Heart right ventricle (tissue), 16 donors: ENCODE measurements at regions not wholly inside any gene's neighbourhood (a gene's known extent, or its start where the extent isn't known, plus 50 kb on each side); places are given as distances from the start of the nearest gene placed in this dataset.
"Not testable (repeated sequence)": the region's sequence is repeated elsewhere in the genome, so short reads cannot be mapped to it uniquely, and the experiment has no call there.

Experiments
- ATAC-seq, 8 donors: fragments of 200-7000 bp; cut with Tn5 transposase; one replicate each; pipeline ENCODE4 v1.9.1; 2020; ENCODE audit warnings: mild to moderate bottlenecking in 8 of 8, moderate library complexity in 8 of 8, moderate number of reproducible peaks in 1 of 8
- DNase-seq, 2 donors: peaks; one replicate each; pipeline ENCODE4 v3.0.0-alpha.2; 2020
- H3K27ac ChIP-seq, 10 donors: fragments of 200-600 bp; sonication (generic) in 2 of 10; one replicate each; pipeline versions ENCODE4 v1.5.0 to v1.8.0; 2020 to 2022; ENCODE audit warnings: mild to moderate bottlenecking in 3 of 10
- H3K27me3 ChIP-seq, 7 donors: fragments of 200-600 bp; one replicate each; pipeline ENCODE4 v1.8.0; 2021 to 2022; ENCODE audit warnings: mild to moderate bottlenecking in 2 of 7
- H3K36me3 ChIP-seq, 9 donors: fragments of 200-600 bp; sonication (generic) in 1 of 9; one replicate each; pipeline versions ENCODE4 v1.5.0 to v1.8.0; 2020 to 2022; ENCODE audit warnings: mild to moderate bottlenecking in 2 of 9
- H3K4me1 ChIP-seq, 9 donors: fragments of 200-600 bp; sonication (generic) in 1 of 9; one replicate each; pipeline versions ENCODE4 v1.5.0 to v1.8.0; 2020 to 2022; ENCODE audit warnings: mild to moderate bottlenecking in 4 of 9
- H3K4me3 ChIP-seq, 10 donors: fragments of 200-600 bp; sonication (generic) in 2 of 10; one replicate each; pipeline versions ENCODE4 v1.5.0 to v1.8.0; 2020 to 2022; ENCODE audit warnings: mild to moderate bottlenecking in 7 of 10, moderate library complexity in 2 of 10
- H3K9me3 ChIP-seq, 11 donors: fragments of 200-600 bp in 10 of 11; sonication (generic) in 2 of 11; one replicate each; pipeline versions ENCODE4 v1.5.0 to v1.8.0; 2013 to 2022; ENCODE audit warnings: mild to moderate bottlenecking in 2 of 11, control low read depth in 1 of 11, moderate library complexity in 1 of 11
- CTCF ChIP-seq, 9 donors: fragments of 200-600 bp; sonication (generic) in 2 of 9; IDR thresholded peaks; one replicate each; pipeline versions ENCODE4 v1.5.0 to v1.8.0; 2021 to 2022; ENCODE audit warnings: antibody characterized with exemption in 9 of 9, mild to moderate bottlenecking in 5 of 9, moderate library complexity in 1 of 9
- WGBS, 2 donors: extraction: QIAGEN DNeasy Blood & Tissue Kit; methylation state at CpG; one replicate each; pipeline ENCODE4 v1.1.7; 2013; ENCODE audit warnings: inconsistent platforms in 1 of 2; 5-methylcytosine and 5-hydroxymethylcytosine counted together
- intact Hi-C, 10 donors: fragments of 100-400 bp; cut with DNase I; formaldehyde crosslinking; loops; one replicate each; pipeline versions ENCODE4 v1.11.1 to v1.14.2; 2022
- donor health status: Arrhythmogenic right ventricular cardiomyopathy.
- donor health status: ischemic (EF 13 %, LVEDD 7.1; RV severe dilation, severe dysfunction).
- donor health status: healthy with polysubstance abuse.
- donor health status: DM: no; HTN: yes; CAD: no.
- donor health status: DM: no; HTN: no; CAD: no.
- donor health status: ischemic (EF 25% LVEDD 6.9; RV normal size, moderate dysfunction).
- donor health status: ischemic (EF 25% LVEDD 5.7; RV mildly dilated, moderate dysfunction).
- donor health status: healthy.
- donor health status: DM: yes; HTN: yes; CAD: no.
- donor health status: Ischemic cardiomyopathy.
- donor health status: ischemic (EF 35%, LVEDD 5.7; RV mildly dilated, moderate dysfunction).
- donor health status: nonischemic (EF 11% LVEDD 7.7; RV severe dilation, severe dysfunction).
- donor health status: DM: yes; HTN: yes; CAD: no.
- donor health status: PGD.
- donor health status: ischemic (EF 29% LVEDD 5.4; RV normal size, mild dysfunction).
- donor health status: nonischemic (EF 23%, LVEDD 6.1; RV moderate dilation, normal function).

- intact Hi-C loops, result no loop called here
- no peaks in the 10 kb centered on the region for H3K27me3 ChIP-seq
- H3K9me3 ChIP-seq, result peaks cover 0 to 8% (median 0%) of the 10 kb centered on the region in 11 donors
- no peak overlapping the region for H3K4me3 ChIP-seq
- H3K4me1 ChIP-seq, result peaks cover 0 to 3% (median 0%) of the 10 kb centered on the region in 9 donors
- no peak overlapping the region for H3K27ac ChIP-seq
- no peak for ATAC-seq
- TF ChIP-seq CTCF (IDR thresholded peaks at IDR 0.05), result no peak
- DNase-seq, result no peak
- H3K36me3 ChIP-seq, result no peaks in the 10 kb centered on the region
- 91 to 92% methylated on average over 18 of the region's 18 CpGs for WGBS, 2 donors
Measured at GRCh38 chr17:27158382-27158781, 135.5 kb upstream of the WSB1 start.

DNA sequence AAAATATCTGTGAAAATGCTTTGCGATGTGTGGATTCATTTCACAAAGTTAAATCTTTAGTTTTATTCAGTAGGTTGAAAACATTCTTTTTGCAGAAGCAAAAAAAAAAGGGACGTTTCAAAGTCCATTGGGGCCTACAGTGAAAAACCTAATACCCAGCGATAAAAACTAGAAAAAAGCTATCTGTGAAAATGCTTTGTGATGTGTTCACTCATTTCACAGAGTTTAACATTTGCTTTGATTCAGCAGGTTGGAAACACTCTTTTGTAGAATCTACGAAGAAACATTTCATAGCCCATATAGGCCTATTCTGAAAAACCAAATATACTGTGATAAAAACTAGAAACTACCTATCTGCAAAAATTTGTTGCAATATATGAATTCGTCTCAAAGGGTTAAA is 113.6 kb upstream of the WSB1 start:
- Histone ChIP-seq H3K27me3 (no peaks in the 10 kb centered on the region), H3K9me3 (peaks cover 0 to 32% (median 0%) of the 10 kb centered on the region in 11 donors), H3K27ac (no peak overlapping the region), H3K36me3 (no peaks in the 10 kb centered on the region), H3K4me1 (no peaks in the 10 kb centered on the region), H3K4me3 (no peak overlapping the region)
- intact Hi-C loops, result no loop called here
- DNase-seq (no peak), ATAC-seq (no peak)
- no peak for TF ChIP-seq CTCF (IDR thresholded peaks at IDR 0.05)
- WGBS, 2 donors, result 83 to 85% methylated on average over 5 of the region's 5 CpGs

- H3K4me1 ChIP-seq, intact Hi-C loops, H3K27me3 ChIP-seq, H3K4me3 ChIP-seq, ATAC-seq, H3K27ac ChIP-seq, H3K36me3 ChIP-seq, DNase-seq: not testable (repeated sequence)
- 42 to 57% methylated on average over 2 of the region's 2 CpGs for WGBS, 2 donors
- peaks cover 0 to 32% (median 0%) of the 10 kb centered on the region in 11 donors for H3K9me3 ChIP-seq
Measured at GRCh38 chr17:27181379-27181925, 112.5 kb upstream of the WSB1 start.

DNA sequence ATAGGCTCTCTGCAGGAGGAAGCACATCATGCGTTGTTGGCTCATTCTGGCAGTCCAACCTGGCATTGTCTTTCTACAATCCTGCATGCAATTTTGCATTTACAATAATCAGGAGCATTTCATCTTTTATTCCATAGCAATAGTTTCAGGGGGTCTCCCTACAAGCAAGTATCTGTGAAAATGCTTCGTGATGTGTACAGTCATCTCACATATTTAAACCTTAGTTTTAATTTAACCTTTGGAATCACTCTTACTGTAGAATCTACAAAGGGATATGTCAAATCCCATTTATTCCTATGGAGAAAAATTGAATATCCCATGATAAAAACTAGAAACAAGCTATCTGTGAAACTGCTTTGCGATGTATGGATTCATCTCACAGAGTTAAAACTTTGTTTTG is 112.0 kb upstream of the WSB1 start:
- H3K9me3 ChIP-seq, result peaks cover 0 to 32% (median 0%) of the 10 kb centered on the region in 11 donors
- no peak overlapping the region for H3K27ac ChIP-seq
- TF ChIP-seq CTCF (IDR thresholded peaks at IDR 0.05), result no peak
- intact Hi-C loops, result no loop called here
- DNase-seq, result no peak
- ATAC-seq, result no peak
- no peak overlapping the region for H3K4me3 ChIP-seq
- H3K4me1 ChIP-seq, result no peaks in the 10 kb centered on the region
- WGBS, 2 donors, result 86 to 91% methylated on average over 3 of the region's 3 CpGs
- no peaks in the 10 kb centered on the region for H3K27me3 ChIP-seq
- no peaks in the 10 kb centered on the region for H3K36me3 ChIP-seq

GRCh38 chr17:27197505-27197904 is 96.4 kb upstream of the WSB1 start:
- H3K4me3 ChIP-seq, H3K9me3 ChIP-seq, ATAC-seq, H3K27me3 ChIP-seq, intact Hi-C loops, H3K4me1 ChIP-seq, H3K36me3 ChIP-seq, H3K27ac ChIP-seq: not testable (repeated sequence)
- TF ChIP-seq CTCF (IDR thresholded peaks at IDR 0.05), result peak in 5 of 9 donors; percentile 30 to 52 (median 44)
- WGBS, 2 donors, result 28 to 32% methylated on average over 8 of the region's 8 CpGs
- peak in 1 of 2 donors; percentile 40 for DNase-seq
